ENCODE measurements at regions not wholly inside any gene's neighbourhood (a gene's known extent, or its start where the extent isn't known, plus 50 kb on each side); places are given as distances from the start of the nearest gene placed in this dataset.

DNA sequence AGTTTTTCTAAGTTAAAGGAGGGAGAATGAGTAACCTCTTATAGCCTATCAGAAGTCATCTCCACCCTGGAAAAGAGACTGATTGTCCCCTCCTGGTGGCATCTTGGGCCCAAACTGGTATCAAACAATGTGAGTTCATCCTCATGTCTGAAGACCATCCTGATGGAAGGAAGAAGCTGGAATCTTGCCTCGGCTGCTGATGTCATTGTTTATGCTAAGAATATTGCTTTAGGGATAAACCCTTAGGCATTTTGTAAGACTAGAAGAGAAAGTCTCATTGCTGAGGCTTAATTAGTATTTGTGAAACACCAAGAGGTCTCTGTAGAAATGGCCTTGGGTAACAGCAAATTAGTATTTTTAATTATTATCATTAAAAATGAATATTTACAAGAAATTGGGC, 65.7 kb upstream of the KCNN2 start:
- no peak for DNase-seq

DNA sequence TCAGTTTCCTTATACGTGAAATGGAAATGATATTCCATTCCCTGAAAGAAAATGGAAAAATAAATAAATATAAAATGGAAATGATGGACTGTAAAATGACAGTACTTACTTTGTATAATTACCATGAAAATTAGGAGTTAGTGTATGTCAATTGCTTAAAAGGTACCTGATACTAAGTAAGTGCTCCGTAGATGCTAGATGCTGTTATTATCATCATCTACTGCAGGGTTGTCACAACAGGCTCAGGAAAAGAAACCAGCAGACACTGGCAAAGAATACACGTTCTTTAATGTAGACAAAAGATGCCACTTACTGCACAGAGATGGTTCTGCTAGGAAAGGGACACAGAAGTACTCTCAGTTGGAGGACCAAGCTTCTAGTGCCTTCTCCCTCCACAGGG, 64.0 kb upstream of the KCNN2 start:
- DNase-seq = no peak

DNA sequence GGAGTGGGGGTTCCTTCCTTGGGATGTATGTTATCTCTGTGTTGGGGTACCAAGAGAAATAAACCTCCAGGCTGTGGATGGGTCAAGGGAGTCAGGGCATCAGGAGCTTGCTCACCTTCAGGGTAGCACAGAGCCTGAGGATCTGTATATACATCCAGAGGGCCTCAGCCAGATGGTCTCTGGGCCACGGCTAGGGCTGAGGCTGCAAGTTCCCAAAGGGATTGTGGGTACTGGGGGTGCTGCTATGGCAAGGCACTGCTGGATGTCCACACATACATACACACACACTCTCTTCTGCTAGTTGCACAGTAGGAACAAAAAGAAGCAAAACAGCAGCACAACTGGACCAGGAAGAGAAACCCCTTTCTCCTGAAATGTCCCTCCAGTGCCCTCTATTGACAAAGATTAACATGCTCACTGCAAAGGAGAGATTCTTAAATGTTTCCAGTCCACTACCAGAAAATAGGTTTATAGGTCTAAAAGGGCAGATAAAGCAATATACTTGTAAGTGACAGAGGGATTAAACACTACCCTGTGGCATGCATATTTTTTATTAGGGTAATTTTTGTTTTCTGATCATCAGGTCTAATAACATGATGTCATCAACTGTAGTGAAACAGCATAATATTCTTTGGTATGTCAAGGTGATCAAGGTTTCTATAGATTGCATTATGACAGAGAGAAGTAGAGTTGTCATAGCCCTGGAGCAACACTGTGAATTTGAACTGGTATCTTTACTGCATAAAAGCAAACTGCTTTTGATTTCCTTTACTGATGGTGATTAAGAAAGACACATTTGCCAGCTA, 56.3 kb upstream of the KCNN2 start:
- DNase-seq = no peak

DNA sequence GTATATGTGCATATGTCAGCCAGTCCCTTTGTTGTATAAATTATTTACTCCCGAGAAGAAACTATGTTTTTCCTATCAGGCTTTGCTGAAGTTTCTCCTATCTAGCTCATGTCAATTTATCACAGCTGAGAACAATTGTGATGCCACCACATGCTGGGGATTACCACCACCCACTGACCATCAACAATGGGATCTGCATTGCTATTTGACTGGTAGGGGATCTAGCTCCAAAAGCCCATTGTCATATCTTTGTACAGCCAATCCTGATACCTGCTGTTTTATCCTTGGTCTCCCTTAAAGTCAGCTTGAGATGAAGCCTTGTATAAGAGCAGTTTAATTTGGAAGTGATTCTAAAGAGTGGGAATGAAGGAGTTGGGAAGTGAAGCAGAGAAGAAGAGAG, 53.9 kb upstream of the KCNN2 start:
- no peak for DNase-seq

DNA sequence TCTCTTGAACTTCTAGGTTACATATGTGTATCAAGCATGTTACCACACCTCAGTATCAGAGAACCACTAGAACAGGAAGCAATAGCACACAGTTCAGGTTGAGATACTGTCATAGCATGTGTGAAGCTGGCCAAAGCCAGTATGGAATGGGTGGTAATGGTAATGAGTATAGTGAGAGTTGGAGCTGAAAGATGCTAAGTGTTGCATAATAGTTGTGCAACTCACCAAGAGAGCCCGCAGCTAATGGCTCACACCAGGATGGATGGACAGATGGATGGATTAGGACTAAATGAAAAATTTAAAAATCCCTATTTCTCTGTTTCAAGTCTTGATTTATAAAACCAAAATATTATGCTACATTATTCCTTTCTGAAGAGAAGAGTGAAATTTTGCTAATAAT, 53.4 kb upstream of the KCNN2 start:
- no peak for DNase-seq

DNA sequence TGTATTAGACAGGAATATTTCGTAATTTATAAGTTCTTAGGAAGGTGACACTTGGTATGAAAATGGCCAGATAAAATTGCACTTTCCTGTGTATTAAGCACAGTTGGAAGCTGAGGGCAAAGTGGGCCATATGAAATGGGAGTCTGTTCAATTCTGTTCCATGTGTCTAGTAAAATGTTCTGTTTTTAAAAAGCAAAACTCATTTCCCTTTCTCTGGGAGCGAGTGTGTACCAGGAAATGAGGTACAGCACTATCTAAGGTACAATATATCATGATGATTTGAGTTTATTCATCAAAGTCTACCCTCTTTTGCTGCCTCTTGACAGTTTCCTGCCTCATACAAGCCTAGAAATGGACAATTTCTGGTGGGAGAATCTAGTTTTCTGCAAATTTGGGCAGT, 51.2 kb upstream of the KCNN2 start:
- no peak for DNase-seq

DNA sequence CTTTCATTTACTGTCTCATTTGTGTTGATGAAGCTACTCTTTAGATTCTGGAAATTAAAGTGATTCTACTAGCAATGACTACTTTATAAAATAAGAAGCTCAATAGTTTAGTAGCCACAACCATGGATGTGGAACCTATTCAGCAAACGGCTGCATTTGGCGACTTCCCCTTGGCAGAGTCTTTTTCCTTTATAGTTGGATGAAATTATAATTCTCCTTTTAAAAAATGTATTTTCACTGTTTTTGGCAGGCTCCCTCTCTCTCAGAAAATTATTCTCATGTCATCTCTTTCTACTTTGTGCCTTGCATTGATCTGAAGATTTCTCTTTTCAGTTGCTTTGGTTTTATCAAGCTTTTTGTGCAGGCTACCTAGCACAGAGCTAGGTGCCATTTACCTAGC, 50.6 kb upstream of the KCNN2 start:
- DNase-seq = no peak

DNA sequence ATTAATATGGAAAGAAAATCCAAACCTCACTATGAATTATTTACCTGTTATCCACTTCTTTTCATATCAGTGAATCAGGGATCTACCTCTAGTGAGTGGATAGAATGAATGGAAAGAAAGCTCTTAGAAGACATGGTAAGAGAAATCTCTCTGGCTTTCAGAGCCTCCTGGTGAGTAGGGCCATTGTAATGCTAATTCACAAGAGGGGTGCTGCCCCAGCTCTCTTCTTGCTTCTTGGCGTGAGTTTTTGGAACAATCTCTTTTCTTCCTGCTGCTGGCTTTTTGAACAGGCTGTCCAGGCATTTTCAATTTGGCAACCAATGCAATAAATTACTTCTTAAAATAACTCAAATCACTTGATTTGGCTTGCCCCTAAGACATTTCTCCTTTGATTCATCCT, 49.9 kb upstream of the KCNN2 start:
- no peak for DNase-seq

All from CD4-positive, alpha-beta T cell treated with Interleukin-6 for 4 hours (primary cell).